GM12878 (cell line): ENCODE measurements at regions not wholly inside any gene's neighbourhood (a gene's known extent, or its start where the extent isn't known, plus 50 kb on each side); places are given as distances from the start of the nearest gene placed in this dataset.

ENCODE experiments used
- ATAC-seq: fragments of 200-7000 bp; cut with Tn5 transposase; 3 replicates; pipeline ENCODE4 v1.9.1; 2020; ENCODE audit warnings: mild to moderate bottlenecking, moderate library complexity
- BruUV-seq: library from RNA; stranded (reverse); fragments of 400-500 nt; replicated peaks from 2 replicates; lab custom pipeline; 2021; lab: Mats Ljungman, UMichigan
- CTCF ChIA-PET: fragments of 300-600 bp; sonication (Branson Sonifier 250); formaldehyde crosslinking; extraction: SDS; loops from one replicate; lab custom pipeline; 2021; ENCODE audit warnings: inconsistent platforms; lab: Yijun Ruan, JAX
- POLR2A ChIA-PET: fragments of 350-600 bp; formaldehyde crosslinking; extraction: SDS; loops from one replicate; lab custom pipeline; 2021; ENCODE audit warnings: inconsistent platforms; lab: Charles Lee
- RAD21 ChIA-PET: fragments of 300-600 bp; sonication (Branson Sonifier 250); formaldehyde crosslinking; loops from one replicate; lab custom pipeline; 2023; ENCODE audit warnings: antibody characterized with exemption; ENCODE audit not compliant: unreplicated experiment; lab: Charles Lee
- SMC1A ChIA-PET: fragments of 300-600 bp; sonication (Branson Sonifier 250); formaldehyde crosslinking; loops from one replicate; lab custom pipeline; 2023; ENCODE audit not compliant: unreplicated experiment, uncharacterized antibody; lab: Charles Lee
- DNase-seq: peaks from one replicate; pipeline ENCODE4 v3.0.0-alpha.2; 2011; ENCODE audit warnings: low read depth, low spot score
- FAIRE-seq: peaks from 3 replicates; lab custom pipeline; 2011; peaks lifted over from hg19 to GRCh38; lab: Jason Lieb, UNC
- H2AFZ ChIP-seq: 2 replicates; pipeline ENCODE4 v1.6.0; 2011; ENCODE audit warnings: low read depth, low read length, control low read depth; ENCODE audit not compliant: control insufficient read depth
- H3K27ac ChIP-seq: 2 replicates; pipeline ENCODE4 v1.5.1; 2011; ENCODE audit warnings: control low read depth; ENCODE audit not compliant: control insufficient read depth, insufficient read depth
- H3K27me3 ChIP-seq, 2 experiments: replicated peaks in 1 of 2; 2 replicates each; pipeline versions ENCODE4 v1.6.0 to v1.6.1; 2011; ENCODE audit warnings: low read length in 1 of 2; ENCODE audit not compliant: control insufficient read depth in 2 of 2, insufficient read depth in 2 of 2
- H3K36me3 ChIP-seq, 2 experiments: 2 replicates each; pipeline ENCODE4 v1.5.1; 2011; ENCODE audit warnings: low read length in 1 of 2; ENCODE audit not compliant: control insufficient read depth in 2 of 2, insufficient read depth in 2 of 2
- H3K4me1 ChIP-seq: 2 replicates; pipeline ENCODE4 v1.6.1; 2011; ENCODE audit warnings: mild to moderate bottlenecking, low read length, moderate library complexity, mixed read lengths; ENCODE audit not compliant: control insufficient read depth, insufficient read depth
- H3K4me2 ChIP-seq: 2 replicates; pipeline ENCODE4 v1.6.0; 2011; ENCODE audit warnings: control low read depth; ENCODE audit not compliant: control insufficient read depth, insufficient read depth
- H3K4me3 ChIP-seq: fragments of 200-600 bp; sonication (generic); 2 replicates; pipeline ENCODE4 v1.5.1; 2016
- H3K79me2 ChIP-seq: 2 replicates; pipeline ENCODE4 v1.6.0; 2011; ENCODE audit warnings: low read length; ENCODE audit not compliant: control insufficient read depth, insufficient read depth
- H3K9ac ChIP-seq: 2 replicates; pipeline ENCODE4 v1.8.0; 2011; ENCODE audit warnings: low read length, control low read depth, mixed read lengths; ENCODE audit not compliant: control insufficient read depth, insufficient read depth
- H3K9me3 ChIP-seq: replicated peaks from 3 replicates; pipeline ENCODE4 v1.5.1; 2011; ENCODE audit warnings: mild to moderate bottlenecking, low read length; ENCODE audit not compliant: control insufficient read depth, insufficient read depth
- H4K20me1 ChIP-seq: 2 replicates; pipeline ENCODE4 v1.6.0; 2011; ENCODE audit not compliant: control insufficient read depth, insufficient read depth
- CBX5 ChIP-seq: sonication (generic); IDR thresholded peaks from 2 replicates; pipeline ENCODE4 v1.6.1; 2016; ENCODE audit warnings: low read depth, moderate library complexity, mild to moderate bottlenecking, inconsistent platforms
- CEBPB ChIP-seq, 2 experiments: fragments of 150-350 bp in 1 of 2; IDR thresholded peaks; 2 replicates each; pipeline ENCODE4 v1.6.1; 2012 to 2014; ENCODE audit warnings: low read depth in 2 of 2, low read length in 2 of 2, borderline replicate concordance in 1 of 2, inconsistent platforms in 1 of 2
- EED ChIP-seq: sonication (generic); IDR thresholded peaks from 2 replicates; pipeline ENCODE4 v1.6.1; 2016; ENCODE audit warnings: antibody characterized with exemption, low read depth
- ESRRA ChIP-seq: IDR thresholded peaks from 2 replicates; pipeline ENCODE4 v1.6.1; 2012; ENCODE audit warnings: mild to moderate bottlenecking, low read length, improper control_type of control experiment
- FOXM1 ChIP-seq: IDR thresholded peaks from 2 replicates; pipeline ENCODE4 v1.6.1; 2012; ENCODE audit warnings: low read depth, mild to moderate bottlenecking, inconsistent platforms, low read length, moderate library complexity
- GABPA ChIP-seq: IDR thresholded peaks from 2 replicates; pipeline ENCODE4 v1.6.1; 2014; ENCODE audit warnings: antibody characterized with exemption, low read depth, mild to moderate bottlenecking, inconsistent platforms
- NR2F1 ChIP-seq: fragments of 450-650 bp; conservative IDR thresholded peaks from 2 replicates; pipeline ENCODE4 v1.6.1; 2017; ENCODE audit warnings: mild to moderate bottlenecking
- POLR2A ChIP-seq: IDR thresholded peaks from 2 replicates; pipeline ENCODE4 v1.6.1; 2011; ENCODE audit warnings: low read depth, mild to moderate bottlenecking, low read length
- SMAD1 ChIP-seq: fragments of 450-650 bp; IDR thresholded peaks from 2 replicates; pipeline ENCODE4 v1.6.1; 2018; ENCODE audit warnings: mild to moderate bottlenecking, low read depth; ENCODE audit not compliant: partially characterized antibody
- ZNF207 ChIP-seq: fragments of 450-650 bp; IDR thresholded peaks from 2 replicates; pipeline ENCODE4 v1.6.1; 2014; ENCODE audit warnings: antibody characterized with exemption, mild to moderate bottlenecking, borderline replicate concordance
- ZSCAN29 ChIP-seq: fragments of 450-650 bp; IDR thresholded peaks from 2 replicates; pipeline ENCODE4 v1.6.1; 2017; ENCODE audit warnings: mild to moderate bottlenecking, moderate library complexity
- ZZZ3 ChIP-seq: IDR thresholded peaks from 2 replicates; pipeline ENCODE4 v1.6.1; 2011; ENCODE audit warnings: low read depth; ENCODE audit not compliant: control insufficient read depth, insufficient read length
- in situ Hi-C: fragments of 300-500 bp; cut with MboI; formaldehyde crosslinking; loops from 9 replicates; pipeline ENCODE4 v1.14.3; 2018; ENCODE audit warnings: mixed read lengths
- intact Hi-C: fragments of 100-400 bp; cut with micrococcal nuclease; formaldehyde crosslinking; loops from one replicate; pipeline ENCODE4 v1.14.2; 2022; ENCODE audit not compliant: unreplicated experiment

DNA sequence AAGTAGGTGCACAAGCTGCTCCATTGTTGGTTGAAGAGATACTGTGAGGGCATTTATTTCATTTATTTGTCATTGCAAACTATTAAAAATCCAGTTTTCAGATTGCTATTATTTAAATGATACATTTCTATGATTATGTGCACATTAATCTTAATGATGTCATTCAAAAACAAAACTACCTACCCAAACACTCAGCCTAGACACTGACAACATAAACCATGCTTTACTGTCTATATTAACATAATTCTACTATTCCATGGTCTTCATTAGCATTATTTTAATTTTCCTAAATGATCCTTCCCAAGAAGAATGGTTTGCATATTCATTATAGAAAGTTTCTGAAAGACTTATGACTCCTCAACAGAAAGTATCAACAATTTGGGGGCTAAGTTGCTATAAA, 813.0 kb upstream of the SLITRK5 start:
- H3K4me2 ChIP-seq = no peak overlapping the region
- no TSS peak for BruUV-seq
- H2AFZ ChIP-seq = no peak overlapping the region
- H4K20me1 ChIP-seq = no peaks in the 10 kb centered on the region
- POLR2A ChIA-PET = no interaction called here
- H3K36me3 ChIP-seq = no peaks in the 10 kb centered on the region
- ATAC-seq = no peak
- H3K9ac ChIP-seq = no peak overlapping the region
- no peaks in the 10 kb centered on the region for H3K4me1 ChIP-seq
- RAD21 ChIA-PET = no interaction called here
- intact Hi-C loops = no loop called here
- TF ChIP-seq ZNF207 = no peak
- TF ChIP-seq CEBPB (IDR thresholded peaks at IDR 0.05; ENCODE audit: borderline replicate concordance in 1 of 2, low read depth in 2 of 2, low read length in 2 of 2) = no peak
- no peak for TF ChIP-seq FOXM1
- TF ChIP-seq SMAD1 = no peak
- no peak for TF ChIP-seq ZZZ3
- no peak for TF ChIP-seq EED
- DNase-seq = no peak
- H3K27ac ChIP-seq = no peak overlapping the region
- H3K9me3 ChIP-seq = no peaks in the 10 kb centered on the region
- SMC1A ChIA-PET = no interaction called here
- no peaks in the 10 kb centered on the region for H3K79me2 ChIP-seq
- H3K4me3 ChIP-seq = no peak overlapping the region
- FAIRE-seq = no peak
- in situ Hi-C loops = loop anchor here (25.0 kb wide), 1 partner anchor 804 kb away; the partner anchor contains the start of gene SLITRK5
- CTCF ChIA-PET = interaction anchor here (0.6 kb wide), 1 partner anchor 10 kb away, joined by 3 read pairs; no protein-coding TSS in a partner anchor
- no peaks in the 10 kb centered on the region for H3K27me3 ChIP-seq

DNA sequence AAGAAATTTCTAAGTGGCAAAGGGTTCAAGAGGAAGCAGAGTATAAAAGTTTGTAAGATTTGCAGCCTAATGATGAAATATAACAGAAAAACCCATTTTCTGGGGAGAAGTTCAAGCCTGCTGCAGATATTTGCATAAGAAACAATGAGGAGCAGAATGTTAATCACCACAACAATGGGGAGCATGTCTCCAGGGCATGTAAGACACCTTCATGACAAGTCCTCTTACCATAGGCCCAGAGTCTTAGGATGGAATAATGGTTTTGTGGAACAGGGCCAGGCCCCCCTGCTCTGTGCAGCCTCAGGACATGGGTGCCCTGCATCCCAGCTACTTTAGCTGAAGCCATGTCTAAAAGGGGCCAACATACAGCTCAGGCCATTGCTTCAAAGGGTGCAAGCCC, 809.0 kb upstream of the SLITRK5 start:
- no peak overlapping the region for H3K4me2 ChIP-seq
- ATAC-seq = no peak
- H3K27me3 ChIP-seq = no peaks in the 10 kb centered on the region
- no peak overlapping the region for H3K9ac ChIP-seq
- intact Hi-C loops = no loop called here
- TF ChIP-seq NR2F1 (no peak), POLR2A (no peak), ESRRA (no peak), FOXM1 (no peak), GABPA (no peak), ZZZ3 (no peak), ZSCAN29 (no peak), CBX5 (no peak)
- SMC1A ChIA-PET = no interaction called here
- H3K79me2 ChIP-seq = no peaks in the 10 kb centered on the region
- H3K27ac ChIP-seq = no peak overlapping the region
- H2AFZ ChIP-seq = no peak overlapping the region
- H3K4me1 ChIP-seq = no peaks in the 10 kb centered on the region
- H4K20me1 ChIP-seq = no peaks in the 10 kb centered on the region
- no peaks in the 10 kb centered on the region for H3K36me3 ChIP-seq
- no peak for FAIRE-seq
- H3K9me3 ChIP-seq = no peaks in the 10 kb centered on the region
- POLR2A ChIA-PET = no interaction called here
- RAD21 ChIA-PET = no interaction called here
- in situ Hi-C loops = loop anchor here (25.0 kb wide), 1 partner anchor 800 kb away; the partner anchor contains the start of gene SLITRK5
- BruUV-seq = no TSS peak
- DNase-seq = no peak
- CTCF ChIA-PET = no interaction called here
- no peak overlapping the region for H3K4me3 ChIP-seq
